HG02798 (cell line): ENCODE measurements at regions not wholly inside any gene's neighbourhood (a gene's known extent, or its start where the extent isn't known, plus 50 kb on each side); places are given as distances from the start of the nearest gene placed in this dataset.

ENCODE experiments used
- ATAC-seq: cut with Tn5 transposase; IDR thresholded peaks from one replicate; pipeline ENCODE4 v1.9.1; 2021; ENCODE audit warnings: mild to moderate bottlenecking; ENCODE audit not compliant: unreplicated experiment, poor library complexity

- ATAC-seq = no peak
Observed at GRCh38 chr5:54695198-54695966, 177.8 kb downstream of the SNX18 start.

GRCh38 chr5:54693936-54694657 is 176.5 kb downstream of the SNX18 start:
- ATAC-seq = no peak

GRCh38 chr5:54692631-54693030 is 175.1 kb downstream of the SNX18 start:
- no peak for ATAC-seq

DNA sequence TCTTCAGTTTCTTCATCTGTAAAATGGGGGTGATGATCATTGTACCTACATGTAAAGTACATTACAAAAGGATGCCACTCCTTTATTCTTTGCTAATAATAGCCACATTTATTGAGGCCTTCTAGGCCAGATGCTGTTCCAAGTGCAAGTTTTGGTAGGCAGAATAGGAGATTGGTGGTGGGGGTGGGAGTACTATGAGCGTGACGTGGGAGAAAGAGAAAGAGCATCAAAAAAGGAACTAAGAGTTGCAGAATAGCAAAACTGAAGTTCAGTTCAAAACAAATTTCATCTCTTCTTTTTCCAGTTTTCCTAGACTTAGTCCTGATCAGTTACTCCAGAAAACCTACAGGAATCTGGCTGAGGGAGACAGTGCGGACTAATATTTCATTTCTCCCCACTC is 174.1 kb downstream of the SNX18 start:
- no peak for ATAC-seq

GRCh38 chr5:54689411-54690251 is 172.1 kb downstream of the SNX18 start:
- ATAC-seq = no peak

DNA sequence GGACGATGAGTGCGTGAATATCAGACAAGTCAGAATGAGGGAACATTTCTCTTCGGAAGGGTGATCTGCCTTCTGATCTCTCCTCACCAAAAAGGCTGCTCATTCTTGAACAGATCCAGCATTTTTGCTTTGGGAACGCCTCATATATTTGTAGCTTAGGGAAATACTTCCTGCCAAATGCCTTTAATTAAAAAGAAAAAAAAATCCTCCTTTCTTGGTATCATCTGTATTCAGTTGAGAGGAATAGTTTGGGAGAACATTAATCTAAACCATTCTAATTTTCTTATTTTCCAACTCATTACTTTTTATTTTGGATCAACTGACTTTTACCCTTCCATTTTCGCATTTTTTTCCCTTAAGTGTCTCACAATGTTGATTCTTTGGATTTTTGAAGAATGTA is 163.4 kb downstream of the SNX18 start:
- no peak for ATAC-seq

GRCh38 chr5:54679686-54680085 is 162.1 kb downstream of the SNX18 start:
- ATAC-seq = no peak

DNA sequence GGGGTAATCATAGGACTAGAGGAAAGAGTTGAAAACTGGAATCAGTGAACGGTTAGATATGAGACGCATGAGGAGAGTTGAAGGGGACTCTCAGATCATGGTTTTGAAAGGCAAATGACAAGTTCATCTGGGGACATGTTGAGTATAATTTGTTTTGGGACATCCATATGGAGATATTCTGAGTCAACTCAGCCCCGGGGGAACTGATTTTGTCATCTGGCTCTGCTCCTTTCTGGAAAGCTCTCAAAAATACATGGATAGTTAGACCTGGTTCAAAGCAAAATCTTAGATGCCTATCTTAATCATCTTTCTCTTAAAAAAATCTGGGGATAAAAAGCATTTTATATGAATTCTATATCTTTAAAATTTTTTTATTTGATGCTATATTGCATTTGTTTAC is 161.2 kb downstream of the SNX18 start:
- ATAC-seq = no peak

GRCh38 chr5:54676481-54677340 is 159.2 kb downstream of the SNX18 start:
- no peak for ATAC-seq

GRCh38 chr5:54673523-54674225 is 156.1 kb downstream of the SNX18 start:
- no peak for ATAC-seq

DNA sequence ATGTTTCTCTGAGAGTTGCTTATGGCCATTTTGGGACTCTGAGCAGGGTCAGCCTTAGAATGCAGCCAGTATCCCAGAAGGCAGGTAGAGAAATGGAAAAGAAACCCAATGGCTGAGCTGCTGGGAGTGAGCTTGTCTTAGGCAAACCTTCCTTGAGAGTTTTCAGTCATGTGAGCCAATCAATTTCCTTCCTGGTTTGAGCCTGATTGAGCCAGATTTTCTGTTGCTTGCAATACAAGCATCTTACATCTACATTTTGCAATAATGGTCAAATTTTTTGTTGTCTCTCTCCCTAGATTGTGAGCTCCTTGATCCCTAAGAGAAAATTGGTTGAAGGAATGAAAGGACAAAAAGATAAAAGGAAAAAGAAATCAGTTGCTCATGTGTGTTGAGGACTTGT is 155.3 kb downstream of the SNX18 start:
- no peak for ATAC-seq

- no peak for ATAC-seq
Observed at GRCh38 chr5:54671681-54672080, 154.1 kb downstream of the SNX18 start.

DNA sequence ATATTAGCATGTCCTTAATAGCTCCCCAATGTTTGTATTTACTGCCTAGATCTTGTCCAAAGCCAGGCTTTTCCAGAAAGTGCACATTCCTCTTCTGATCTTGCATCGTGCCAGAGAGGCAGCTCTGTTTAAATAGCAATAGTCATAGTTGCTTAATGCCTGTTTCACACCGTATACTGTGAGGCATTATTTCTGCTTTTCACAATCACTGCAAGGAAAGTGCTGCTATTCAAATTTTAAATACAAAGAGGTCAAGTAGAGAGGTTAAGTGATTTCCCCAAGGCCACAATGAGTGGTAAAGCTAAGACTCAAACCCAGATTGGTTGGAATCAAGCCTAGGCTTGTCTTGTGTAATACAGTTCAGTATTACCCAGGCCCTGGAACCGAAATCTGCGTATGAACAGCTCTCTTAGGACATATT is 153.6 kb downstream of the SNX18 start:
- no peak for ATAC-seq

DNA sequence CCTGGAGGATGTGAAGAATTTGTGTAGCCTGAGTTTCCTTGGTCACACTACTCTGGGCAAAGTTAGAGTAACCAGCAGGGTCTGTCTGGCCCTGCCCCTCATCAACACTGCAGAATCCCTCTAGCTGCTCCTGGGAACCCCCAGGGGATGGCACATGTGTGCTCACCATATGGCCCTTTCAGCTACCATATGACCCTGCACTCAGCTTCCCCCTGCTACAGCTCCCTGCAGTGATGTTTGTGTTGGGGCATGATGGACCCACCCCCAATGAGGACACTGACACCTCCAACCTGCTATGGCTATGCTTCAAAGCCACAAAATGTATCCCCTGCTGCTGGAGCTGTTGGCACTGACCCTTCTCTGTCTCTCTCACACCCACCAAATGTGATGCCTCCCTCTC is 152.7 kb downstream of the SNX18 start:
- ATAC-seq = no peak

DNA sequence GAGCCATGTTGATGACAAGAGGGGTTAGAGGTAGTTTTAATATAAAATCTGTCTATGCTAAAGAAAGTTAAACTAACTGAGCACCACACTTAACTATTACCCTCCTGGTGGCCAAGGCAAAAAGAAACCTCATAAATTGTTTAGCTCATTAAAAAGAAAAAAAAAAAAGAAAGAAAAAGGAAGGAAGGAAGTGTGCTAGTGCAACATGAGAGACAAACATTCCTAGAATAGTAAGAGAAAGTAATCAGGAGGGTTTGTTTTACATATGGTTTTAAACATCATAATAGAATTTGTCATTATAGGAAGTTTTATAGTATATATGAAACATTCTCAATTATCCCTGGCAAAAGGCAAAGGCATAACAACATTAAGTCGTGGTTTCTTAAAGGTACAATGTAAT is 152.3 kb downstream of the SNX18 start:
- ATAC-seq = no peak

- no peak for ATAC-seq
Observed at GRCh38 chr5:54669285-54669684, 151.7 kb downstream of the SNX18 start.

GRCh38 chr5:54668096-54668495 is 150.5 kb downstream of the SNX18 start:
- no peak for ATAC-seq

GRCh38 chr5:54667136-54667535 is 149.6 kb downstream of the SNX18 start:
- ATAC-seq = no peak

GRCh38 chr5:54663866-54664265 is 146.3 kb downstream of the SNX18 start:
- no peak for ATAC-seq
